KOPT-K1 (cell line): ENCODE measurements at regions not wholly inside any gene's neighbourhood (a gene's known extent, or its start where the extent isn't known, plus 50 kb on each side); places are given as distances from the start of the nearest gene placed in this dataset.

Source experiments
- H3K27ac ChIP-seq: fragments of 200-600 bp; sonication (generic); 2 replicates; pipeline ENCODE4 v1.5.1; 2016; ENCODE audit warnings: antibody characterized with exemption, mild to moderate bottlenecking, low read depth, low read length; ENCODE audit not compliant: poor library complexity, severe bottlenecking
- H3K36me3 ChIP-seq: fragments of 200-600 bp; sonication (generic); 2 replicates; pipeline ENCODE4 v1.5.1; 2017; ENCODE audit warnings: antibody characterized with exemption, mild to moderate bottlenecking, low read length, moderate library complexity; ENCODE audit not compliant: insufficient read depth
- H3K9me3 ChIP-seq: fragments of 200-600 bp; sonication (generic); 2 replicates; pipeline ENCODE4 v1.5.1; 2017; ENCODE audit warnings: antibody characterized with exemption, low read length, mild to moderate bottlenecking; ENCODE audit not compliant: insufficient read depth, poor library complexity, severe bottlenecking

GRCh38 chr9:7358876-7359275 is 440.7 kb downstream of the DMAC1 start:
- Histone ChIP-seq H3K9me3 (no peaks in the 10 kb centered on the region), H3K27ac (no peak overlapping the region), H3K36me3 (no peaks in the 10 kb centered on the region)

GRCh38 chr9:7354704-7355103 is 444.9 kb downstream of the DMAC1 start:
- H3K9me3 ChIP-seq = no peaks in the 10 kb centered on the region
- H3K36me3 ChIP-seq = no peaks in the 10 kb centered on the region
- H3K27ac ChIP-seq = no peak overlapping the region

- Histone ChIP-seq H3K36me3 (no peaks in the 10 kb centered on the region), H3K9me3 (peaks cover 15% of the 10 kb centered on the region), H3K27ac (no peak overlapping the region)
These were observed 450.9 kb downstream of the DMAC1 start for GRCh38 chr9:7348692-7349091.

GRCh38 chr9:7347556-7347955 is 452.0 kb downstream of the DMAC1 start:
- Histone ChIP-seq H3K36me3 (no peaks in the 10 kb centered on the region), H3K9me3 (peaks cover 15% of the 10 kb centered on the region), H3K27ac (no peak overlapping the region)

GRCh38 chr9:7346144-7346543 is 453.4 kb downstream of the DMAC1 start:
- H3K27ac ChIP-seq = no peak overlapping the region
- H3K36me3 ChIP-seq = no peaks in the 10 kb centered on the region
- H3K9me3 ChIP-seq = peaks cover 15% of the 10 kb centered on the region

- Histone ChIP-seq H3K9me3 (no peaks in the 10 kb centered on the region), H3K36me3 (no peaks in the 10 kb centered on the region), H3K27ac (no peak overlapping the region)
These were observed 456.8 kb downstream of the DMAC1 start for GRCh38 chr9:7342736-7343135.

- Histone ChIP-seq H3K36me3 (no peaks in the 10 kb centered on the region), H3K9me3 (no peaks in the 10 kb centered on the region), H3K27ac (no peak overlapping the region)
These were observed 457.3 kb downstream of the DMAC1 start for GRCh38 chr9:7342229-7342628.

GRCh38 chr9:7341571-7341970 is 458.0 kb downstream of the DMAC1 start:
- Histone ChIP-seq H3K27ac (no peak overlapping the region), H3K36me3 (no peaks in the 10 kb centered on the region), H3K9me3 (no peaks in the 10 kb centered on the region)

- no peaks in the 10 kb centered on the region for H3K9me3 ChIP-seq
- H3K36me3 ChIP-seq = no peaks in the 10 kb centered on the region
- no peak overlapping the region for H3K27ac ChIP-seq
These were observed 459.1 kb downstream of the DMAC1 start for GRCh38 chr9:7340451-7340850.

GRCh38 chr9:7338586-7339281 is 460.8 kb downstream of the DMAC1 start:
- no peak overlapping the region for H3K27ac ChIP-seq
- no peaks in the 10 kb centered on the region for H3K36me3 ChIP-seq
- H3K9me3 ChIP-seq = no peaks in the 10 kb centered on the region

GRCh38 chr9:7336356-7337065 is 463.1 kb downstream of the DMAC1 start:
- Histone ChIP-seq H3K9me3 (no peaks in the 10 kb centered on the region), H3K27ac (no peak overlapping the region), H3K36me3 (no peaks in the 10 kb centered on the region)

- Histone ChIP-seq H3K27ac (no peak overlapping the region), H3K9me3 (no peaks in the 10 kb centered on the region), H3K36me3 (no peaks in the 10 kb centered on the region)
These were observed 465.9 kb downstream of the DMAC1 start for GRCh38 chr9:7333719-7334118.

GRCh38 chr9:7332780-7333179 is 466.8 kb downstream of the DMAC1 start:
- H3K27ac ChIP-seq = no peak overlapping the region
- H3K9me3 ChIP-seq = no peaks in the 10 kb centered on the region
- H3K36me3 ChIP-seq = no peaks in the 10 kb centered on the region

GRCh38 chr9:7328453-7328852 is 471.1 kb downstream of the DMAC1 start:
- Histone ChIP-seq H3K27ac (no peak overlapping the region), H3K36me3 (no peaks in the 10 kb centered on the region), H3K9me3 (no peaks in the 10 kb centered on the region)

GRCh38 chr9:7325995-7326394 is 473.6 kb downstream of the DMAC1 start:
- Histone ChIP-seq H3K27ac (no peak overlapping the region), H3K9me3 (no peaks in the 10 kb centered on the region)

GRCh38 chr9:7324152-7324598 is 475.4 kb downstream of the DMAC1 start:
- no peak overlapping the region for H3K27ac ChIP-seq
- H3K36me3 ChIP-seq = no peaks in the 10 kb centered on the region
- H3K9me3 ChIP-seq = no peaks in the 10 kb centered on the region

More at GRCh38 chr9:7325995-7326394, 473.6 kb downstream of the DMAC1 start:
- H3K36me3 ChIP-seq = no peaks in the 10 kb centered on the region
